ENCODE measurements at regions not wholly inside any gene's neighbourhood (a gene's known extent, or its start where the extent isn't known, plus 50 kb on each side); places are given as distances from the start of the nearest gene placed in this dataset.
A peak's percentile ranks its signal among the peaks of the same experiment; 100 is the strongest.

DNA sequence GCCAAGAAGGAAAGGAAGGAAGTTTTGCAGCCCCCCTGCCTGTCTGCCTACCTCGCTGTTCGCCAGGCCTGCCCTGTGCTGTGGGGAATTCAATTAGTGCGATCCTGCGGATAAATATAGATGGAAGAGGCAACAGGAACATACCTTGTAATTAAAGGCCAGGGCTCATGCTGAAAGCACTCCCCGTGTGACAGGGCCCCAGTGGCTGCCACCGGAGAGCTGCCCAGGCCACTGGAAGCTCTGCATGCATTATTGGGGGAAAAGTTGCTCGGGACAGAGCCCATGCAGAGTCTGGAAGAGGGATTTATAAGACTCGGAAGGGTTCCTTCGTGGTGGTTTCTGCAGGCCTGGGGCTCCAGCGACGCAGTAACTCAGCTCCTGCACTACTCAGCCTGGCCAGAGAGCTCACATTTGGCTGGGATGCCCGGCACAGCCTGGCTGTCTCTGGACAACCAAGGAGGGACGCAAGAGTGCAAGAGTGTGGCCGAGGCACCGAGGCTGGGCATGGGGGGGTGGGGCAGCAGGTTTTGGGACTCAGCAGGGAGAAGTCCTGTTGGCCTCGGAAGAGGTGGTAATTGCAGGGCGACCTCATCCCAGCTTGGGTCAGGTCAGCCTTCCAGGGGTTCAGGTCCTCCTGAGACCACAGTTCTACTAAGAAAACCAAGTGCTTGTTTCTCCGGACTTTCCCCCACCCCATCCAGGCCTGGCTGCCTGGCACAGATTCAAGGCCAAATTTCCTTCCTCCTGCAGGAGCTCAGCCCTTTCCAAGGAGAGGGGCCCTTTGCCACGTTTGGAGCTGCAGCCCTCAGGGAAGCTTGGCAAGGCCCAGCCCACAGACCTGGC is 68.1 kb upstream of the GGTA1 start:
- H3K36me3 ChIP-seq = no peaks in the 10 kb centered on the region
- H3K27me3 ChIP-seq = no peaks in the 10 kb centered on the region
- TF ChIP-seq POLR2A (IDR thresholded peaks at IDR 0.05) = no peak
- TF ChIP-seq, protein P1, sequence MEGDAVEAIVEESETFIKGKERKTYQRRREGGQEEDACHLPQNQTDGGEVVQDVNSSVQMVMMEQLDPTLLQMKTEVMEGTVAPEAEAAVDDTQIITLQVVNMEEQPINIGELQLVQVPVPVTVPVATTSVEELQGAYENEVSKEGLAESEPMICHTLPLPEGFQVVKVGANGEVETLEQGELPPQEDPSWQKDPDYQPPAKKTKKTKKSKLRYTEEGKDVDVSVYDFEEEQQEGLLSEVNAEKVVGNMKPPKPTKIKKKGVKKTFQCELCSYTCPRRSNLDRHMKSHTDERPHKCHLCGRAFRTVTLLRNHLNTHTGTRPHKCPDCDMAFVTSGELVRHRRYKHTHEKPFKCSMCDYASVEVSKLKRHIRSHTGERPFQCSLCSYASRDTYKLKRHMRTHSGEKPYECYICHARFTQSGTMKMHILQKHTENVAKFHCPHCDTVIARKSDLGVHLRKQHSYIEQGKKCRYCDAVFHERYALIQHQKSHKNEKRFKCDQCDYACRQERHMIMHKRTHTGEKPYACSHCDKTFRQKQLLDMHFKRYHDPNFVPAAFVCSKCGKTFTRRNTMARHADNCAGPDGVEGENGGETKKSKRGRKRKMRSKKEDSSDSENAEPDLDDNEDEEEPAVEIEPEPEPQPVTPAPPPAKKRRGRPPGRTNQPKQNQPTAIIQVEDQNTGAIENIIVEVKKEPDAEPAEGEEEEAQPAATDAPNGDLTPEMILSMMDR (IDR thresholded peaks at IDR 0.05) = no peak
- H3K4me3 ChIP-seq = peak overlapping the region in 1 of 4 donors; percentile 32
- DNase-seq = no peak
- peak overlapping the region in 1 of 4 donors; percentile 69 for H3K27ac ChIP-seq
- no peaks in the 10 kb centered on the region for H3K9me3 ChIP-seq
- peaks cover 0 to 18% (median 0%) of the 10 kb centered on the region in 4 donors for H3K4me1 ChIP-seq

DNA sequence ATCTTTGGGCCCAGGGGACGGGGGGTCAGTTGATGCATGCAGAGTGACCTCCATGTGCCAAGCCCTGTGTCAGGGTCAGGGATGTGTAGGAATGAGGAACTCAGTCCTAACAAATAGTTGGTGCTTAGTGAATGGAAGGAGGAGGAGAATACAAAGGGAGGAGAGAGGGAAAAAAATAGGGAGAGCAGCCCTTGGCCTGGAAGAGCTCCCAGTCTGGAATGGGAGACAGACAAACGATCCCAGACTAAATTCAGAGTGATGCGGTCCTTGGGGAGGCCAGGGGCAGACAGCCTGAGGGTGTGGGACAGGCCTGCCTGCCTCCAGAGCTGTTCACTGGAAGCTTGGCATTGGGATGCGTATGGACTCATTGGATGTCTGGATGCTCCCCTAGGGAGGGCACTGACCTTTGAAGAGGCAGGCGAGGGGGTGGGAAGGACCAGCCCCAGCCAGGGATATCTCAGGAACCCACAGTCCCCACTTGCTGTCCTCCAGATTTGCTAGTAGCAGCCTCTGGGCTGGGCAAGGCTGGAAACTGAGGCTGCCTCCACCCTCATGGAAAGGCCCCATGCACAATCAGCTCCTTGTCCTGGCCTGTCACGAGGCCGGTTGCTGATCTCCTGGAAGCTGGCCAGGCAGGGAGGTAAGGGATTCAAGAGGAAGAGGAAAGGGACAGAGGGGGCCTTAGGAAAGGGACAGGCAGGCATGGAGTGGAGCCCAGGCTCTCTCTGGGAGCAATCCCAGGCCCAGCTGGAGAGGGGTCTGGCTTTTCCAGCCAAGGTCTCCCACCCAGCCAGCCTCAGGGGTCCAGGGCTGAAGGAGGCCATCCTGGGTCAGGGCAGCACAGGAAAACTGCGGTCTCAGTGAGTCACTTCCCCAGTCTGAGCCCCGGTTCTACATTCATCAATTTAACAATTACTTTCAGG is 69.0 kb upstream of the GGTA1 start:
- peak in 1 of 3 donors; percentile 54 for DNase-seq
- TF ChIP-seq, protein P1 (IDR thresholded peaks at IDR 0.05) = no peak
- no peak for TF ChIP-seq POLR2A (IDR thresholded peaks at IDR 0.05)
- Histone ChIP-seq H3K36me3 (no peaks in the 10 kb centered on the region), H3K9me3 (no peaks in the 10 kb centered on the region), H3K27ac (peak overlapping the region in 3 of 4 donors; percentile 25 to 69 (median 35)), H3K4me3 (peak overlapping the region in 1 of 4 donors; percentile 32), H3K4me1 (peaks cover 0 to 18% (median 0%) of the 10 kb centered on the region in 4 donors), H3K27me3 (no peaks in the 10 kb centered on the region)

DNA sequence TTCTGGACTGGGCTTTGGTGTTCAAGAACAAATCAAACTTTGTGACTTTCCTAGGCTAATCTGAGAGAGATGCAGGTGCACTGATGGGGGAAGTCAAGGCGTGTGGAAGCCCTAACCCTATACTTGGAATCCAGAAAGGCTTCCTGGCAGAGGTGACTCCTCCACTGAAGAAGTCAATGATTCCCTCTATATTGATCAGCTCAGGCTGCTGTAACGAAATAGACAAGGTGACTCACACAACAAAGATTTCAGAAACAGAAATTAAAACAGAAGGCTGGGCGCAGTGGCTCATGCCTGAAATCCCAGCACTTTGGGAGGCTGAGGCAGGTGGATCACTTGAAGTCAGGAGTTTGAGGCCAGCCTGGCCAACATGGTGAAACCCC is 69.6 kb upstream of the GGTA1 start:
- Histone ChIP-seq H3K36me3 (no peaks in the 10 kb centered on the region), H3K27ac (peak overlapping the region in 1 of 4 donors; percentile 69)

GRCh38 chr9:121572581-121572980 is 72.9 kb upstream of the GGTA1 start:
- no peak overlapping the region for H3K4me3 ChIP-seq
- TF ChIP-seq POLR2A (IDR thresholded peaks at IDR 0.05) = no peak
- TF ChIP-seq, protein P1 (IDR thresholded peaks at IDR 0.05) = no peak
- H3K27me3 ChIP-seq = no peaks in the 10 kb centered on the region
- H3K27ac ChIP-seq = no peak overlapping the region
- H3K4me1 ChIP-seq = peaks cover 0 to 14% (median 0%) of the 10 kb centered on the region in 4 donors
- no peak for DNase-seq
- H3K9me3 ChIP-seq = no peaks in the 10 kb centered on the region
- H3K36me3 ChIP-seq = no peaks in the 10 kb centered on the region

More for the DNA sequence above, 69.6 kb upstream of the GGTA1 start:
- H3K27me3 ChIP-seq = no peaks in the 10 kb centered on the region
- DNase-seq = no peak
- H3K9me3 ChIP-seq = no peaks in the 10 kb centered on the region
- no peak overlapping the region for H3K4me3 ChIP-seq
- peaks cover 0 to 18% (median 0%) of the 10 kb centered on the region in 4 donors for H3K4me1 ChIP-seq
- TF ChIP-seq, protein P1 (IDR thresholded peaks at IDR 0.05) = no peak
- TF ChIP-seq POLR2A (IDR thresholded peaks at IDR 0.05) = no peak

GRCh38 chr9:121573717-121574485 is 74.3 kb upstream of the GGTA1 start:
- H3K4me3 ChIP-seq = no peak overlapping the region
- TF ChIP-seq POLR2A (IDR thresholded peaks at IDR 0.05) = no peak
- TF ChIP-seq, protein P1 (IDR thresholded peaks at IDR 0.05) = no peak
- peaks cover 0 to under 1% (median 0%) of the 10 kb centered on the region in 4 donors for H3K4me1 ChIP-seq
- no peaks in the 10 kb centered on the region for H3K9me3 ChIP-seq
- H3K27ac ChIP-seq = no peak overlapping the region
- H3K36me3 ChIP-seq = no peaks in the 10 kb centered on the region
- no peaks in the 10 kb centered on the region for H3K27me3 ChIP-seq
- no peak for DNase-seq
